ENCODE measurements at regions not wholly inside any gene's neighbourhood (a gene's known extent, or its start where the extent isn't known, plus 50 kb on each side); places are given as distances from the start of the nearest gene placed in this dataset.

DNA sequence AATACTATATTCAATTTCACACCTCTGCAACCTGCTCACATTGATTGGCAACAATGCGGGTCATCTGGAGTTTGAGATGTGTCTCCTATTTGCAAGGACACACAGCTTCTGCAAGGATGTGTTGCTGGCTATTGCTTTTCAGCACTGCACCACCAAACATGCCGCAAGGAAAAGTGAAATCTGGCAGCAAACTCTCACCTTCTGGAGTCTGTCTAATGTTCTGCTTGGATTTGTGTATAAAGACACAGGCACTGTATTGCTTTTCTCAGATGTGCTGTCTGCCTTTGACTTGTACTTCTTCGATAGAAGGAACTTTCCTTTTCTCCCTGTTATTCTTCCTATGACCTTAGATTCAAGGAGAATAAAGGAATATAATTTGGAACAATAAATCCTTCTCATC, 138.6 kb upstream of the EPHA4 start:
- Histone ChIP-seq H3K23ac (ENCODE audit: insufficient read length) (no peak overlapping the region), H4K91ac (replicated peaks; ENCODE audit: insufficient read length, low read length) (no peak overlapping the region), H3K14ac (ENCODE audit: insufficient read length) (no peak overlapping the region), H3K56ac (replicated peaks; ENCODE audit: insufficient read length, low read depth, low read length) (no peak overlapping the region), H3K27ac (ENCODE audit: low read depth, low read length) (no peak overlapping the region), H3K4me2 (ENCODE audit: insufficient read depth in 1 of 2, low read depth in 2 of 2, low read length in 2 of 2) (no peak overlapping the region), H3K4ac (replicated peaks; ENCODE audit: insufficient read length, low read depth, low read length) (no peak overlapping the region), H3K4me1 (replicated peaks in 1 of 4; ENCODE audit: control insufficient read depth in 3 of 4, insufficient read depth in 4 of 4, low read length in 3 of 4) (peaks cover 0 to 15% (median 9%) of the 10 kb centered on the region in 4 experiments; a peak in 4 of 7 replicates), H2BK20ac (ENCODE audit: low read length) (no peak overlapping the region), H3K23me2 (ENCODE audit: low read depth, low read length) (no peaks in the 10 kb centered on the region), H4K5ac (ENCODE audit: insufficient read length, low read depth, low read length) (no peak overlapping the region), H3K79me1 (ENCODE audit: low read depth, low read length) (no peaks in the 10 kb centered on the region), H2AFZ (ENCODE audit: low read length) (no peak overlapping the region), H3K4me3 (ENCODE audit: extremely low read depth in 1 of 4, insufficient read depth in 2 of 4, low read depth in 3 of 4, low read length in 4 of 4) (no peak overlapping the region), H3K36me3 (ENCODE audit: control insufficient read depth in 2 of 4, insufficient read depth in 4 of 4, low read length in 3 of 4) (no peaks in the 10 kb centered on the region), H2BK12ac (ENCODE audit: low read depth, low read length) (peak overlapping the region; percentile 41; the same call in 1 of the 2 replicates), H2BK120ac (replicated peaks; ENCODE audit: low read depth, low read length) (no peak overlapping the region), H2AK5ac (ENCODE audit: low read depth, low read length) (no peak overlapping the region), H3K27me3 (replicated peaks in 1 of 4; ENCODE audit: control insufficient read depth in 3 of 4, extremely low read depth in 1 of 4, insufficient read depth in 3 of 4, low read length in 3 of 4) (no peaks in the 10 kb centered on the region; a peak in 1 of 7 replicates), H2BK15ac (ENCODE audit: low read length) (no peak overlapping the region), H4K8ac (ENCODE audit: extremely low read depth, insufficient read depth, low read length) (no peak overlapping the region), H3K79me2 (ENCODE audit: control insufficient read depth in 1 of 2, insufficient read depth in 2 of 2, low read length in 2 of 2) (no peaks in the 10 kb centered on the region), H4K20me1 (replicated peaks in 1 of 2; ENCODE audit: control insufficient read depth in 1 of 2, insufficient read depth in 2 of 2, low read length in 2 of 2) (no peaks in the 10 kb centered on the region), H3K9ac (replicated peaks in 1 of 4; ENCODE audit: extremely low read depth in 1 of 4, low read depth in 3 of 4, low read length in 3 of 4) (no peak overlapping the region), H3K18ac (ENCODE audit: extremely low read depth, low read length) (no peak overlapping the region), H2BK5ac (ENCODE audit: low read depth, low read length) (no peak overlapping the region), H3K9me3 (ENCODE audit: insufficient read depth in 2 of 2, low read depth in 1 of 2, low read length in 1 of 2) (no peaks in the 10 kb centered on the region)
- POLR2A ChIA-PET (ENCODE audit: partially characterized antibody): no interaction called here
- no peak for DNase-seq (ENCODE audit: low read depth in 1 of 2, low spot score in 2 of 2)
- TF ChIP-seq BCL11A (IDR thresholded peaks at IDR 0.05; ENCODE audit: low read depth in 2 of 2, low read length in 2 of 2) (no peak), HDAC2 (IDR thresholded peaks at IDR 0.05; ENCODE audit: borderline replicate concordance in 1 of 2, low read depth in 2 of 2, low read length in 2 of 2) (no peak), ASH2L (IDR thresholded peaks at IDR 0.05; ENCODE audit: low read length) (no peak), TAF7 (optimal IDR thresholded peaks at IDR 0.05; ENCODE audit: borderline replicate concordance, low read depth, low read length) (no peak), EP300 (IDR thresholded peaks at IDR 0.05; ENCODE audit: borderline replicate concordance in 1 of 2, low read depth in 2 of 2, low read length in 2 of 2) (no peak)
- TF ChIP-seq, protein P1, sequence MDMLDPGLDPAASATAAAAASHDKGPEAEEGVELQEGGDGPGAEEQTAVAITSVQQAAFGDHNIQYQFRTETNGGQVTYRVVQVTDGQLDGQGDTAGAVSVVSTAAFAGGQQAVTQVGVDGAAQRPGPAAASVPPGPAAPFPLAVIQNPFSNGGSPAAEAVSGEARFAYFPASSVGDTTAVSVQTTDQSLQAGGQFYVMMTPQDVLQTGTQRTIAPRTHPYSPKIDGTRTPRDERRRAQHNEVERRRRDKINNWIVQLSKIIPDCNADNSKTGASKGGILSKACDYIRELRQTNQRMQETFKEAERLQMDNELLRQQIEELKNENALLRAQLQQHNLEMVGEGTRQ (IDR thresholded peaks at IDR 0.05; ENCODE audit: low read length): no peak
- CTCF ChIA-PET (ENCODE audit: partially characterized antibody): interaction anchor here (0.6 to 1.3 kb wide), 3 partner anchors 8 to 247 kb away, joined by 3 to 5 read pairs (median 4); no protein-coding TSS in a partner anchor
- 88% methylated on average over 3 of the region's 3 CpGs; no CpG with 5 or more reads in 1 of the 2 experiments for WGBS, 2 experiments (ENCODE audit: extremely low coverage in 1 of 2, insufficient coverage in 1 of 2, insufficient read length in 1 of 2, insufficient replicate concordance in 2 of 2, low coverage in 1 of 2, low lambda C conversion rate in 2 of 2, missing lambda C conversion rate in 1 of 2)
- FAIRE-seq: no peak

Data from H1 (cell line).